K562 (cell line): ENCODE measurements at regions not wholly inside any gene's neighbourhood (a gene's known extent, or its start where the extent isn't known, plus 50 kb on each side); places are given as distances from the start of the nearest gene placed in this dataset.

Experiments used
- ATAC-seq: fragments of 200-7000 bp; cut with Tn5 transposase; 3 replicates; pipeline ENCODE4 v1.9.1; 2020; ENCODE audit warnings: moderate library complexity
- BruUV-seq: library from RNA; stranded (reverse); fragments of 400-500 nt; replicated peaks from 2 replicates; lab custom pipeline; 2021; lab: Mats Ljungman, UMichigan
- CTCF ChIA-PET: fragments of 300-600 bp; formaldehyde crosslinking; extraction: SDS; loops from one replicate; lab custom pipeline; 2021; ENCODE audit warnings: low intra/inter-chr PET ratio; lab: Yijun Ruan, JAX
- POLR2A ChIA-PET: fragments of 300-600, 350-650 bp; sonication (Branson Sonifier 250); formaldehyde crosslinking; extraction: SDS; loops from one replicate; lab custom pipeline; 2021; ENCODE audit warnings: antibody characterized with exemption, inconsistent platforms; lab: Yijun Ruan, JAX
- DNase-seq, 4 experiments: peaks; one replicate each; pipeline versions ENCODE4 v3.0.0 to v3.0.0-alpha.2; 2011 to 2018; ENCODE audit warnings: low spot score in 3 of 4, mixed read lengths in 3 of 4; ENCODE audit errors: extremely low read depth in 1 of 4
- FAIRE-seq: peaks from 2 replicates; lab custom pipeline; 2011; peaks lifted over from hg19 to GRCh38; lab: Jason Lieb, UNC
- H2AFZ ChIP-seq: 2 replicates; pipeline ENCODE4 v1.6.0; 2011; ENCODE audit warnings: low read depth, low read length, control low read depth, inconsistent platforms
- H3K27ac ChIP-seq: fragments of 200-600 bp; 3 replicates; pipeline ENCODE4 v1.8.0; 2011; ENCODE audit warnings: low read depth, mild to moderate bottlenecking, control low read depth, inconsistent platforms, low read length, moderate library complexity, mixed read lengths; ENCODE audit errors: extremely low read depth
- H3K27me3 ChIP-seq, 2 experiments: fragments of 300-600 bp in 1 of 2; 2 replicates in 1 of 2; 3 replicates in 1 of 2; pipeline versions ENCODE4 v1.6.0 to v1.8.0; 2011; ENCODE audit warnings: inconsistent platforms in 2 of 2, low read length in 2 of 2, mild to moderate bottlenecking in 1 of 2, mixed read lengths in 1 of 2, moderate library complexity in 1 of 2; ENCODE audit not compliant: control insufficient read depth in 2 of 2, insufficient read depth in 2 of 2
- H3K36me3 ChIP-seq: fragments of 300-600 bp; 3 replicates; pipeline ENCODE4 v1.8.0; 2011; ENCODE audit warnings: mild to moderate bottlenecking, low read length, inconsistent platforms; ENCODE audit not compliant: control insufficient read depth, insufficient read depth
- H3K4me1 ChIP-seq, 2 experiments: fragments of 200-600 bp in 1 of 2; replicated peaks in 1 of 2; 2 replicates in 1 of 2; 3 replicates in 1 of 2; pipeline versions ENCODE4 v1.5.1 to v1.8.0; 2011; ENCODE audit warnings: inconsistent platforms in 2 of 2, low read length in 2 of 2, mild to moderate bottlenecking in 1 of 2, mixed read lengths in 1 of 2, moderate library complexity in 1 of 2; ENCODE audit not compliant: control insufficient read depth in 2 of 2, insufficient read depth in 2 of 2
- H3K4me2 ChIP-seq: 2 replicates; pipeline ENCODE4 v1.6.1; 2011; ENCODE audit warnings: low read length, control low read depth, inconsistent platforms, mixed read lengths; ENCODE audit not compliant: insufficient read depth
- H3K4me3 ChIP-seq: fragments of 200-600 bp; sonication (generic), shearing (Covaris generic); 2 replicates; pipeline ENCODE4 v1.5.1; 2016; ENCODE audit warnings: control low read depth, inconsistent platforms
- H3K79me2 ChIP-seq: fragments of 200-600 bp; 3 replicates; pipeline ENCODE4 v1.8.0; 2011; ENCODE audit warnings: low read length, inconsistent platforms; ENCODE audit not compliant: control insufficient read depth, insufficient read depth
- H3K9ac ChIP-seq, 2 experiments: 2 replicates each; pipeline versions ENCODE4 v1.6.0 to v1.6.1; 2011; ENCODE audit warnings: low read depth in 2 of 2, low read length in 2 of 2, control low read depth in 1 of 2, inconsistent platforms in 1 of 2, mild to moderate bottlenecking in 1 of 2, mixed read lengths in 1 of 2; ENCODE audit not compliant: insufficient read depth in 1 of 2
- H3K9me1 ChIP-seq: one replicate; pipeline ENCODE4 v1.6.0; 2011; ENCODE audit warnings: inconsistent platforms, mild to moderate bottlenecking, low read length, moderate library complexity; ENCODE audit not compliant: control insufficient read depth, insufficient read depth
- H3K9me3 ChIP-seq: replicated peaks from 2 replicates; pipeline ENCODE4 v1.5.1; 2011; ENCODE audit warnings: low read depth, low read length, inconsistent platforms; ENCODE audit not compliant: control insufficient read depth, insufficient read depth
- H4K20me1 ChIP-seq: replicated peaks from 2 replicates; pipeline ENCODE4 v1.6.1; 2011; ENCODE audit warnings: low read length, inconsistent platforms, mixed read lengths; ENCODE audit not compliant: control insufficient read depth, insufficient read depth
- CBFA2T2 ChIP-seq: fragments of 450-650 bp; conservative IDR thresholded peaks from 2 replicates; pipeline ENCODE4 v1.6.1; 2017; ENCODE audit warnings: mild to moderate bottlenecking
- E2F3 ChIP-seq: fragments of 250-450 bp; sonication (Bioruptor Pico); IDR thresholded peaks from 2 replicates; pipeline ENCODE4 v1.4.0; 2020; ENCODE audit warnings: mild to moderate bottlenecking
- FOXK1 ChIP-seq: sonication (generic); formaldehyde crosslinking; IDR thresholded peaks from 2 replicates; pipeline ENCODE4 v1.8.0; 2022; ENCODE audit warnings: missing genetic modification reagents, mild to moderate bottlenecking, borderline replicate concordance
- HINFP ChIP-seq: fragments of 450-650 bp; conservative IDR thresholded peaks from 2 replicates; pipeline ENCODE4 v1.6.1; 2016; ENCODE audit warnings: missing genetic modification characterization, low read depth, mild to moderate bottlenecking, control low read depth, missing compliant biosample characterization
- MAFF ChIP-seq: IDR thresholded peaks from 2 replicates; pipeline ENCODE4 v1.6.1; 2012; ENCODE audit warnings: low read length, improper control_type of control experiment
- MXI1 ChIP-seq: IDR thresholded peaks from 2 replicates; pipeline ENCODE4 v1.6.1; 2011; ENCODE audit warnings: low read depth, mild to moderate bottlenecking, improper control_type of control experiment, low read length
- RBBP5 ChIP-seq: fragments of 200-600 bp; sonication (generic); IDR thresholded peaks from 2 replicates; pipeline ENCODE4 v1.6.1; 2012; ENCODE audit warnings: borderline replicate concordance, mild to moderate bottlenecking, low read length, control low read depth, inconsistent platforms; ENCODE audit not compliant: insufficient read depth, poor library complexity, severe bottlenecking
- SP2 ChIP-seq: IDR thresholded peaks from 2 replicates; pipeline ENCODE4 v1.6.1; 2011; ENCODE audit warnings: mild to moderate bottlenecking, low read depth, low read length, moderate library complexity; ENCODE audit not compliant: poor library complexity, severe bottlenecking; ENCODE audit errors: extremely low read depth
- TSC22D4 ChIP-seq: fragments of 450-650 bp; IDR thresholded peaks from 2 replicates; pipeline ENCODE4 v1.6.1; 2016; ENCODE audit warnings: missing genetic modification characterization, missing biosample characterization, control low read depth
- ZNF24 ChIP-seq: fragments of 450-650 bp; IDR thresholded peaks from 2 replicates; pipeline ENCODE4 v1.6.1; 2016
- ZNF444 ChIP-seq: fragments of 250-450 bp; sonication (Bioruptor Pico); IDR thresholded peaks from 2 replicates; pipeline ENCODE4 v1.4.0; 2020; ENCODE audit warnings: mild to moderate bottlenecking, moderate library complexity
- ZNF79 ChIP-seq: fragments of 250-450 bp; sonication (Bioruptor Pico); IDR thresholded peaks from 2 replicates; pipeline ENCODE4 v1.4.0; 2020; ENCODE audit warnings: low read depth, mild to moderate bottlenecking, moderate library complexity
- WGBS: fragments of 100-300 bp; shearing (Covaris generic); methylation state at CpG from one replicate; pipeline ENCODE4 v1.1.6; 2016; ENCODE audit warnings: low coverage, mixed read lengths; ENCODE audit not compliant: insufficient coverage; ENCODE audit errors: missing lambda C conversion rate; 5-methylcytosine and 5-hydroxymethylcytosine counted together
- in situ Hi-C: fragments of 300-500 bp; cut with MboI; formaldehyde crosslinking; loops from 4 replicates; pipeline ENCODE4 v1.15.0; 2018; ENCODE audit warnings: inconsistent platforms, mixed read lengths
- intact Hi-C: fragments of 100-400 bp; cut with micrococcal nuclease; formaldehyde crosslinking; loops from 2 replicates; pipeline ENCODE4 v1.14.2; 2022
- TF ChIP-seq, protein P1 (sequence below), 2 experiments: fragments of 450-650 bp in 1 of 2; sonication (generic) in 1 of 2; formaldehyde crosslinking; conservative IDR thresholded peaks; 2 replicates each; pipeline versions ENCODE4 v1.4.0 to v1.8.1; 2020 to 2022; ENCODE audit warnings: mild to moderate bottlenecking in 1 of 2, missing genetic modification reagents in 1 of 2

- ChIA-PET CTCF (no interaction called here), POLR2A (no interaction called here)
- Histone ChIP-seq H3K4me3 (no peak overlapping the region), H4K20me1 (no peaks in the 10 kb centered on the region), H3K4me1 (no peaks in the 10 kb centered on the region), H2AFZ (no peak overlapping the region), H3K27me3 (no peaks in the 10 kb centered on the region), H3K27ac (no peak overlapping the region), H3K36me3 (no peaks in the 10 kb centered on the region), H3K4me2 (no peak overlapping the region), H3K9ac (no peak overlapping the region), H3K79me2 (no peaks in the 10 kb centered on the region), H3K9me3 (no peaks in the 10 kb centered on the region)
- DNase-seq: no peak
- BruUV-seq: no TSS peak
- FAIRE-seq: no peak
- no peak for ATAC-seq
- in situ Hi-C loops: no loop called here
- 1% methylated on average over 3 of the region's 3 CpGs for WGBS
- TF ChIP-seq HINFP (tag): no peak
- TF ChIP-seq, all 486 proteins: peak for 0
- no peaks in the 10 kb centered on the region for H3K9me1 ChIP-seq
- intact Hi-C loops: no loop called here
These were observed 106.1 kb downstream of the PPP1R3A start for GRCh38 chr7:113812591-113813255.

- Histone ChIP-seq H3K9ac (no peak overlapping the region), H3K4me3 (no peak overlapping the region), H3K9me3 (no peaks in the 10 kb centered on the region), H2AFZ (no peak overlapping the region), H3K4me2 (no peak overlapping the region), H3K79me2 (no peaks in the 10 kb centered on the region), H3K27ac (no peak overlapping the region), H3K4me1 (no peaks in the 10 kb centered on the region), H3K9me1 (no peaks in the 10 kb centered on the region), H3K27me3 (no peaks in the 10 kb centered on the region), H4K20me1 (no peaks in the 10 kb centered on the region), H3K36me3 (no peaks in the 10 kb centered on the region)
- intact Hi-C loops (no loop called here), in situ Hi-C loops (no loop called here)
- CTCF ChIA-PET: no interaction called here
- FAIRE-seq (no peak), ATAC-seq (no peak), DNase-seq (no peak)
- POLR2A ChIA-PET: no interaction called here
- WGBS: 0% methylated on average over 1 of the region's 1 CpG
- no TSS peak for BruUV-seq
- TF ChIP-seq ZNF444 (CRISPR knock-in tag): no peak
- no peak for TF ChIP-seq ZNF79 (CRISPR knock-in tag)
- TF ChIP-seq, protein P1, sequence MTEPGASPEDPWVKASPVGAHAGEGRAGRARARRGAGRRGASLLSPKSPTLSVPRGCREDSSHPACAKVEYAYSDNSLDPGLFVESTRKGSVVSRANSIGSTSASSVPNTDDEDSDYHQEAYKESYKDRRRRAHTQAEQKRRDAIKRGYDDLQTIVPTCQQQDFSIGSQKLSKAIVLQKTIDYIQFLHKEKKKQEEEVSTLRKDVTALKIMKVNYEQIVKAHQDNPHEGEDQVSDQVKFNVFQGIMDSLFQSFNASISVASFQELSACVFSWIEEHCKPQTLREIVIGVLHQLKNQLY (CRISPR knock-in tag; conservative IDR thresholded peaks at IDR 0.05): no peak
- no peak for TF ChIP-seq TSC22D4 (tag)
- no peak for TF ChIP-seq MAFF
- TF ChIP-seq SP2: no peak
- TF ChIP-seq RBBP5: no peak
- no peak for TF ChIP-seq ZNF24
- TF ChIP-seq E2F3 (CRISPR knock-in tag): no peak
- TF ChIP-seq CBFA2T2: no peak
- TF ChIP-seq FOXK1 (CRISPR knock-in tag): no peak
- no peak for TF ChIP-seq MXI1
These were observed 108.6 kb downstream of the PPP1R3A start for GRCh38 chr7:113810080-113810744.
